GM12865 (cell line): ENCODE measurements at regions not wholly inside any gene's neighbourhood (a gene's known extent, or its start where the extent isn't known, plus 50 kb on each side); places are given as distances from the start of the nearest gene placed in this dataset.

Source experiments
- DNase-seq: peaks from one replicate; pipeline ENCODE4 v3.0.0; 2010; ENCODE audit warnings: low read depth
- H3K4me3 ChIP-seq: 2 replicates; pipeline ENCODE4 v1.5.1; 2011; ENCODE audit warnings: mild to moderate bottlenecking, low read depth, low read length, control low read depth
- CTCF ChIP-seq: IDR thresholded peaks from 2 replicates; pipeline ENCODE4 v1.5.1; 2011; ENCODE audit warnings: low read length, control low read depth, low read depth, inconsistent platforms; ENCODE audit not compliant: insufficient read depth; ENCODE audit errors: missing control alignments

DNA sequence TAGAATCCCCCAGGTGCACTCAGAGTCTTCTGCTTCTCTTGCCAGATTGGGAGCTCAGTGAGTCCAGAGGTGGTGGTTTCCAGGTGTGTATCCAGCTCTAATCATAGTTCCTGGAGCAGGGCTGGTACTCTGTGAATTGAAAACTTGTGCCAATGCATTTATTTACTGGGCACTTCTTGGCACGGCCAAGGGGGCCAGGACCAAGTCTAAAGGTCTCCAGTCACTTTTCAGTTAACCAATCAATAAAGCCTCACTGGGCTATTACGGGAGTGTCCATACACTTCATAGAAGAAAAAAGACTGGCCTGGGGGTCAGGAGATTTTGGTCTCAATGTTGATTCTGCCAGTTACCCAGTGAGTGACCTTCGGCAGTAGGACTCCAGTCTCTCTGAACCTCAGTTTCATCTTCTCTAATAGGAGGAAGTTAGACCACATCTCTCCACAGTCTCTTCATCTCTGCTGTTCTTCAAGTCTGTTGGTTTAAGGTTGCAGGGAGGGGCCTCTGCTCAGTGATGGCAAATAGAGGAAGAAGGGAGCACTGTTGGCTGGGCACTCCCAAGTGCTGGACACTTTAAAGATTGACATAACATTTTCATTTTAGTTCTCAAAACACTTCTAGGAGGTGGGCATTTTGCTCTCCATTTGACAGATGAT, 188.5 kb upstream of the E2F8 start:
- no peak for DNase-seq
- no peak for TF ChIP-seq CTCF
- no peak overlapping the region for H3K4me3 ChIP-seq

DNA sequence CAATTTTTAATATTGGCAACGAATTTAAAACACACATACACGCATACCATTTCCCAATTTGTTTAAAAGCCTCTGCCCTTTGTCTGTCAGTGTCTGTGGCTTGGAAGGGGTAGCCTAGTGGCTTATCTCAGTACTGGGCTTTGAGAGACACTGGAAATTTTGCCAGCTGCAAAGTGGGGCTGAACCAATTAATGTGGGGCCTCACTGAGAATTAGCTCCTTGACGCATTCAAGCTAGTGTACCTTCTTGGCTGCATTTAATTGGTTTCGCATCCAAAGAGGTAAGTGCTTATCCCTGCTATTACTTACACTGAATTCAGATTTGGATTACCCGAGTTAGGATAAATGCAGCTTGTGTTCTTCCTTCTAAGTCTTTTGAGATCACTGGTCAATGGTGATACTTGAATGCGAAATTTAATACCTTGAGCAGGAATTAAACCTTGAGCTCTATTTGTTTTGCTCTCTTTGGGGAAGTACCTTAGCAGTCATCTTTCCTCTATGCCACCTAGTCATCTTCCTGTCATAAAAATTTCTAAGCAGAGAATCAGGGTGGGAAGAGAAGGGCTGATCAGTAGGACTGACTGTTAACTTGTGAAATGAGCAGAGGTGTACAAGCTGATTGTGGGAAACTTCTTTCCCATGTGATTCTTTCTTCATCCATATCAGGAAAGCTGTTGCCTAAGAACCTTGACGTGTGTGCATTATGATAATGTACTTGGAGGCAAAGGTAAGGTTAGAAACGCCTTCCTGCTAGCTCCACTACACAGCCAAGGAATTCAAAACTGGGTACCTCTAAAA, 187.7 kb upstream of the E2F8 start:
- no peak overlapping the region for H3K4me3 ChIP-seq
- TF ChIP-seq CTCF: no peak
- no peak for DNase-seq

- no peak overlapping the region for H3K4me3 ChIP-seq
- TF ChIP-seq CTCF: no peak
- no peak for DNase-seq
Measured at GRCh38 chr11:19426756-19427403, 186.1 kb upstream of the E2F8 start.

DNA sequence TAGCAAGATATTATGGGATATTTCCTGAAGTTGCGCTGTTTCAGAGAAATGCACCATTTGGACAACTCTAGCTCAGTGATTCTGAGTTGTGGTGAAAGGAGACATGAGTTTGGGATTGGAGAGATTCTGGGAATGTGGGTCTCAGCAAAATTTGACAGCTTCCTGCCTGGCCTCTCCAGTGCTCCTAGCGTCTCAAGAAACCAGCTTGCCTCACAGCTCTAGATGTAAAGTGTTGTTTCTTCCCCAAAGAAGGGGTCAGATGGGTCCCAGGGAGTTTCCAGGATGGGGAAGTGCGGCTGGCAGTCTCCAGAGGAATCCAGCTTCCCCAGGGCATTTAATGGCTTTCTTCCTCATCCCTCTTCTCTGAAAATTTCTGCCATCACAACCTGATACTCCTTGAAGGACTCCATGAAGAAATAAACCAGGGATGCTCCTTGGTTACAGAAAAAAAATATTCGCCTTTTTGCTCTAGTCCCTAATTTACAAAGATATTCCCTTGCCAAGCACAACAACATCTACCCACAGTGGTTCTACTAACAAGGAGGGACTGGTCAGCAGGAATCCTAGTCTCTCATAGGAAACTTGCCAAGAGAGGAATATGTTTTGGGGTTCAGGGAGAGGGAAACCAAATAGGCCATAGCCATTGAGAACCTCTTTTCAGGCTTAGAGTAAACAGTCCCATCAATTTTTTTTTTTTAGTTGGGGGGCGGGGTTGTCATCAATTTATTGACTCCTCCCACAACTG, 185.4 kb upstream of the E2F8 start:
- no peak for TF ChIP-seq CTCF
- no peak for DNase-seq
- H3K4me3 ChIP-seq: no peak overlapping the region

GRCh38 chr11:19422276-19422675, 181.5 kb upstream of the E2F8 start:
- no peak for TF ChIP-seq CTCF
- DNase-seq: no peak
- H3K4me3 ChIP-seq: no peak overlapping the region

DNA sequence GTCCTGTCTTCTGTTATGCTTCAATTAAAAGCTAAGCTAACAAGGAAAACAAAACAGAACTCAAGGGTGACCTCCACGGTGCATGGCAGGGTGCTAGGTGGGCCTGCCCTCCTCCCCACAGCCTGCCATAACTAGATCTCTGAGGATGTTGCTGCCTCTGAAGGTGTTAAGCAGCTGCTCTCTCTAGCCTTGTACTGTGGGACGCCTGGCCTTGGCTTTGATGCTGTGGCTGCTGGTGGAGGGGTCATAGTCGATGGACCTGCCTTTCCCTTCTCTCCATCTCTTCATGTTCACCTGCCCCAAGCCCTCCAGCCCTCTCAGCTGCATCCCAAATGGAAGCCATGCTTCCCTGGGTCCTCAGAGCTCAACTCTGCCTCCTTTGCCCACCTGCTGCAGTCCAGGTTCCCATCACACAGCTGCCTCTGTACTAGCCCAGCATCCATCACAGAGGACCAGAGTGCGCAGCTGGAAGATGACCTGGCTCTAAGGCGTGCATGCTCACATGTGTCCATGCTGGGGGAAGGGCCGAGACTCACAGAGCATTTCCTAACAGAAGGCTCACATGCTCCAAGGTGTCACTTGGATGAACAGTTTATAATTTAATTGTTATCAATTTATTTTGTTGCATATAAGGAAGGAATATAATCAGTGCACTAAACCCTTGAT, 180.3 kb upstream of the E2F8 start:
- H3K4me3 ChIP-seq: no peak overlapping the region
- TF ChIP-seq CTCF: no peak
- DNase-seq: no peak
